Loucy (cell line): ENCODE measurements at regions not wholly inside any gene's neighbourhood (a gene's known extent, or its start where the extent isn't known, plus 50 kb on each side); places are given as distances from the start of the nearest gene placed in this dataset.

ENCODE experiments used
- H2AFZ ChIP-seq: fragments of 200-600 bp; sonication (generic); 2 replicates; pipeline ENCODE4 v1.6.0; 2016; ENCODE audit warnings: antibody characterized with exemption, mild to moderate bottlenecking, low read length, moderate library complexity
- H3F3A ChIP-seq: fragments of 200-600 bp; 2 replicates; pipeline ENCODE4 v1.6.0; 2016; ENCODE audit warnings: antibody characterized with exemption, low read depth, mild to moderate bottlenecking
- H3K27me3 ChIP-seq: fragments of 200-600 bp; sonication (generic); 2 replicates; pipeline ENCODE4 v1.6.1; 2014; ENCODE audit warnings: low read length, mild to moderate bottlenecking; ENCODE audit not compliant: insufficient read depth, poor library complexity, severe bottlenecking
- H3K36me3 ChIP-seq: fragments of 200-600 bp; sonication (generic); 2 replicates; pipeline ENCODE4 v1.6.1; 2016; ENCODE audit warnings: low read length; ENCODE audit not compliant: insufficient read depth
- H3K4me1 ChIP-seq: fragments of 200-600 bp; sonication (generic); 2 replicates; pipeline ENCODE4 v1.5.1; 2014; ENCODE audit warnings: low read length, mild to moderate bottlenecking; ENCODE audit not compliant: insufficient read depth, poor library complexity, severe bottlenecking
- H3K4me2 ChIP-seq: fragments of 200-600 bp; sonication (generic); 2 replicates; pipeline ENCODE4 v1.6.0; 2014; ENCODE audit warnings: antibody characterized with exemption, low read length, low read depth, mild to moderate bottlenecking; ENCODE audit not compliant: poor library complexity, severe bottlenecking
- H3K4me3 ChIP-seq: fragments of 200-600 bp; sonication (generic); 2 replicates; pipeline ENCODE4 v1.5.1; 2014; ENCODE audit warnings: low read length, mild to moderate bottlenecking, mixed read lengths; ENCODE audit not compliant: poor library complexity, severe bottlenecking
- H3K79me2 ChIP-seq: fragments of 200-600 bp; sonication (generic); 2 replicates; pipeline ENCODE4 v1.6.1; 2014; ENCODE audit warnings: low read length; ENCODE audit not compliant: insufficient read depth
- H3K9ac ChIP-seq: fragments of 200-600 bp; sonication (generic); 2 replicates; pipeline ENCODE4 v1.6.0; 2014; ENCODE audit warnings: mild to moderate bottlenecking, low read depth, low read length, moderate library complexity; ENCODE audit not compliant: poor library complexity, severe bottlenecking
- H3K9me2 ChIP-seq: fragments of 200-600 bp; sonication (generic); replicated peaks from 2 replicates; pipeline ENCODE4 v1.6.1; 2016; ENCODE audit warnings: low read depth, low read length, mixed read lengths
- H3K9me3 ChIP-seq: fragments of 200-600 bp; sonication (generic); 2 replicates; pipeline ENCODE4 v1.6.1; 2014; ENCODE audit warnings: mild to moderate bottlenecking, antibody characterized with exemption, low read length, low read depth; ENCODE audit not compliant: insufficient read depth
- H4K20me1 ChIP-seq: fragments of 200-600 bp; sonication (generic); 2 replicates; pipeline ENCODE4 v1.6.0; 2014; ENCODE audit warnings: antibody characterized with exemption, low read length, mild to moderate bottlenecking; ENCODE audit not compliant: insufficient read depth, poor library complexity, severe bottlenecking
- EZH2phosphoT487 ChIP-seq: fragments of 200-600 bp; IDR thresholded peaks from 2 replicates; pipeline ENCODE4 v1.6.1; 2018; ENCODE audit warnings: antibody characterized with exemption, mild to moderate bottlenecking, moderate library complexity, borderline replicate concordance
- TF ChIP-seq, protein P1 (sequence below): fragments of 200-600 bp; sonication (generic); conservative IDR thresholded peaks from 2 replicates; pipeline ENCODE4 v1.5.1; 2014; ENCODE audit warnings: mild to moderate bottlenecking, antibody characterized with exemption, low read length

DNA sequence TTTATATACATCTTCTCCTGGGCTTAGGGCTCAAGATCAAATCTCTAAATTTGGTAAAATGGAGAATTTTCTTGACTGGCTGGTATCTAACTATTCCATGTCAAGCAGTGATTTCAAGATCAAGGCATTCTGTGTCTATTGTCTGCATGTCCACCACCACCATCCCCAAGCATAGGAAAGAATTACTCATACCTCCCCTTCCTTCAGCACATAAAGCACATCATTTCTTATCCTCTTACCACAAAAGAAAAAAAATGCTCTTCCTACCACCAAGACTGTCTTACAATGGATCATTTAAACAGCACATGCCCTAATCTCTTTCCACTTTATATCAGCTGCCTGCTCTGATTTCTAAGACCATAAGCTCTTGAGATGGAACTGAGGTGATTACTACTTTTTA, 470.5 kb upstream of the THBS1 start:
- H3K79me2 ChIP-seq = no peaks in the 10 kb centered on the region
- H3K36me3 ChIP-seq = no peaks in the 10 kb centered on the region
- no peak overlapping the region for H2AFZ ChIP-seq
- H3K9ac ChIP-seq = no peak overlapping the region
- no peaks in the 10 kb centered on the region for H3K27me3 ChIP-seq
- no peaks in the 10 kb centered on the region for H3K9me2 ChIP-seq
- no peaks in the 10 kb centered on the region for H3K4me1 ChIP-seq
- no peaks in the 10 kb centered on the region for H3K9me3 ChIP-seq
- TF ChIP-seq EZH2phosphoT487 = no peak
- TF ChIP-seq, protein P1, sequence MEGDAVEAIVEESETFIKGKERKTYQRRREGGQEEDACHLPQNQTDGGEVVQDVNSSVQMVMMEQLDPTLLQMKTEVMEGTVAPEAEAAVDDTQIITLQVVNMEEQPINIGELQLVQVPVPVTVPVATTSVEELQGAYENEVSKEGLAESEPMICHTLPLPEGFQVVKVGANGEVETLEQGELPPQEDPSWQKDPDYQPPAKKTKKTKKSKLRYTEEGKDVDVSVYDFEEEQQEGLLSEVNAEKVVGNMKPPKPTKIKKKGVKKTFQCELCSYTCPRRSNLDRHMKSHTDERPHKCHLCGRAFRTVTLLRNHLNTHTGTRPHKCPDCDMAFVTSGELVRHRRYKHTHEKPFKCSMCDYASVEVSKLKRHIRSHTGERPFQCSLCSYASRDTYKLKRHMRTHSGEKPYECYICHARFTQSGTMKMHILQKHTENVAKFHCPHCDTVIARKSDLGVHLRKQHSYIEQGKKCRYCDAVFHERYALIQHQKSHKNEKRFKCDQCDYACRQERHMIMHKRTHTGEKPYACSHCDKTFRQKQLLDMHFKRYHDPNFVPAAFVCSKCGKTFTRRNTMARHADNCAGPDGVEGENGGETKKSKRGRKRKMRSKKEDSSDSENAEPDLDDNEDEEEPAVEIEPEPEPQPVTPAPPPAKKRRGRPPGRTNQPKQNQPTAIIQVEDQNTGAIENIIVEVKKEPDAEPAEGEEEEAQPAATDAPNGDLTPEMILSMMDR = no peak
- no peaks in the 10 kb centered on the region for H3F3A ChIP-seq
- no peaks in the 10 kb centered on the region for H4K20me1 ChIP-seq
- no peak overlapping the region for H3K4me2 ChIP-seq
- H3K4me3 ChIP-seq = no peak overlapping the region

DNA sequence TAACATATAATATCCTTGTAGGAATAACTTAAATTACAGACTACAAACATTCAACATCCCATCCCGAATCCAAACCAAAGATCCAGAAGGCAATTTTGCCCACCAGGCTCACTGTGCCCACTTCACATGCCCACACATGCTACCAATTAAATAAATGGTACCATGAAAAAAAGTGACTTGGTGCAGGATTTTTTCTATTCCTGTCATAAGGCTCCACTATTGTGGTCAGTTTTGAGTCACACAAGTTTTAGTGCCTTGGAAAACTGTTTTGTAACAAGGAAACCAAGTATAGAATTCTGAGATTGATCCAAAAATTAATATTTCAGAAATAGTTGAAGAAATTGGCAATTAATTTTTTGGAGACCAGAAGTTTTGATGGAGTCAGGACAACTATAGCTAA, 470.1 kb upstream of the THBS1 start:
- Histone ChIP-seq H2AFZ (no peak overlapping the region), H3K4me3 (no peak overlapping the region), H3K9me3 (no peaks in the 10 kb centered on the region), H3K4me2 (no peak overlapping the region), H3K79me2 (no peaks in the 10 kb centered on the region), H3K4me1 (no peaks in the 10 kb centered on the region), H3K9me2 (no peaks in the 10 kb centered on the region), H3K9ac (no peak overlapping the region), H3K36me3 (no peaks in the 10 kb centered on the region), H4K20me1 (no peaks in the 10 kb centered on the region), H3K27me3 (no peaks in the 10 kb centered on the region), H3F3A (no peaks in the 10 kb centered on the region)
- no peak for TF ChIP-seq EZH2phosphoT487
- TF ChIP-seq, protein P1 = no peak

DNA sequence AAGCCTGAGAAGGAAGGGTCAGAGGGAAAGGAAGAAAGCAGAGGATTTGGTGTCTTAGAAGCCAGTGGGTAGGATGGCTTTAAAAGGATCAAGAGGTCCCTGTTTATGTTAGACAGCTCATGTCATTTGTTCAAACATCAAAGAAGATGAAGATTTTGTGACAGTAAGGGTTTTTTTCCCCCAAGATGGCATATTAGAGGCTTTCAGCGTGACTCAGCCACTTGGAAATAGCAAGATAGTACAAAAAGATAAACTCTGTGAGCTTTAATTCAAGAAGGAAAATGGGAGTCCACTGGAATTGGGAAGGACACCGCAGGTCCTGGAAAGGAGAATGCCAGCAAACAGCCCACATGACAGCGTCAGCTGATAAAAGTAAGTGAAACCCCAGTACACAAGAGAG, 467.1 kb upstream of the THBS1 start:
- Histone ChIP-seq H3K9me2 (no peaks in the 10 kb centered on the region), H3K4me2 (no peak overlapping the region), H3K79me2 (no peaks in the 10 kb centered on the region), H3K9me3 (peaks cover 7% of the 10 kb centered on the region; the same call in 1 of the 2 replicates), H3K27me3 (no peaks in the 10 kb centered on the region), H3K9ac (no peak overlapping the region), H3K36me3 (no peaks in the 10 kb centered on the region), H3K4me3 (no peak overlapping the region), H2AFZ (no peak overlapping the region), H3F3A (no peaks in the 10 kb centered on the region), H3K4me1 (no peaks in the 10 kb centered on the region), H4K20me1 (no peaks in the 10 kb centered on the region)
- no peak for TF ChIP-seq EZH2phosphoT487
- TF ChIP-seq, protein P1 = no peak
